ENCODE measurements at regions not wholly inside any gene's neighbourhood (a gene's known extent, or its start where the extent isn't known, plus 50 kb on each side); places are given as distances from the start of the nearest gene placed in this dataset.

DNA sequence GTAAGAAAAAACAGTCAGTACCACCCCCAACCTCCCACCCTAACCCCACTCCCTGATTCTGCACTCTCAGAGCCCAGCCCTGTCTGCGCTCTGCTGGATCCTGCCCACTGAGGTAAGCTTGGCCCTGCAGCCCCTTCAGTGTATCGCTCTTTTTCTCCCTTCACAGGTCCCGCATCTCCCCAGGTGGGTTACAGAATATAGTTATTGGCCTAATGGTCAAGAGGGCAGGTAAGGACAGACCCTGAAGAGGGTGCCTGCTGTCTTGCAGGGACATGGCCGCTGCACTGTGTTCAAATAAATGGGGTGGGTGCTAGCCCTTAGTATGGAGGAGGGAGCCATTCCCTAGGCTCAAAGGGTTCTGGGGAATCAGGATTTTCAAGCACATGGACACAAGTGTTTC, 135.7 kb downstream of the ADSS2 start:
- Histone ChIP-seq H3K4me1 (no peaks in the 10 kb centered on the region), H3K9me3 (no peaks in the 10 kb centered on the region), H3K27me3 (no peaks in the 10 kb centered on the region), H3K4me3 (no peak overlapping the region), H3K27ac (no peak overlapping the region), H3K36me3 (no peaks in the 10 kb centered on the region)
- DNase-seq: no peak
- intact Hi-C loops (cut with DNase I): no loop called here
- 96 to 97% methylated on average over 4 of the region's 4 CpGs for WGBS, 2 donors
- TF ChIP-seq, protein P1, sequence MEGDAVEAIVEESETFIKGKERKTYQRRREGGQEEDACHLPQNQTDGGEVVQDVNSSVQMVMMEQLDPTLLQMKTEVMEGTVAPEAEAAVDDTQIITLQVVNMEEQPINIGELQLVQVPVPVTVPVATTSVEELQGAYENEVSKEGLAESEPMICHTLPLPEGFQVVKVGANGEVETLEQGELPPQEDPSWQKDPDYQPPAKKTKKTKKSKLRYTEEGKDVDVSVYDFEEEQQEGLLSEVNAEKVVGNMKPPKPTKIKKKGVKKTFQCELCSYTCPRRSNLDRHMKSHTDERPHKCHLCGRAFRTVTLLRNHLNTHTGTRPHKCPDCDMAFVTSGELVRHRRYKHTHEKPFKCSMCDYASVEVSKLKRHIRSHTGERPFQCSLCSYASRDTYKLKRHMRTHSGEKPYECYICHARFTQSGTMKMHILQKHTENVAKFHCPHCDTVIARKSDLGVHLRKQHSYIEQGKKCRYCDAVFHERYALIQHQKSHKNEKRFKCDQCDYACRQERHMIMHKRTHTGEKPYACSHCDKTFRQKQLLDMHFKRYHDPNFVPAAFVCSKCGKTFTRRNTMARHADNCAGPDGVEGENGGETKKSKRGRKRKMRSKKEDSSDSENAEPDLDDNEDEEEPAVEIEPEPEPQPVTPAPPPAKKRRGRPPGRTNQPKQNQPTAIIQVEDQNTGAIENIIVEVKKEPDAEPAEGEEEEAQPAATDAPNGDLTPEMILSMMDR (IDR thresholded peaks at IDR 0.05): no peak
- no peak for TF ChIP-seq EP300 (IDR thresholded peaks at IDR 0.05)
- no peak for TF ChIP-seq POLR2AphosphoS5 (IDR thresholded peaks at IDR 0.05)
- TF ChIP-seq POLR2A (IDR thresholded peaks at IDR 0.05): no peak

DNA sequence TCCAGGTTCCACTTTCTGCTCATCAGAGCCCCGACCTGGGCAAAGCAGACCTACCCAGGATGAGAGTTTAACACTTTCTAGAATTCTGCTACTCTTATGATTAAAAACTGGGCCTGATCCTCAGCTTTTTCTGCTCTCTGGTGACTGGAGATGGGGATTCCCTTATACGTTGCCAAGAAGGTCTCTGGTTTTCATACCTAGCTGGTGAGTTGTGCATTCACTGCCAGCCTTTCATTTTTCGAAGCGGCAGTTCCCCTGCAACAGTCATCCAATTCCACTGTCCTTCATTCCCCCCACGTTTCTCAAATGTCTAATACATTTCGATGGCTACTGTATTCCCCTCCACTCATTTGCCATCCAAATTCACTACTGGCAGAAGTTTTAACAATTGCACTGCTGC, 135.3 kb downstream of the ADSS2 start:
- no peaks in the 10 kb centered on the region for H3K36me3 ChIP-seq
- intact Hi-C loops (cut with DNase I): no loop called here
- H3K27ac ChIP-seq: no peak overlapping the region
- H3K4me3 ChIP-seq: no peak overlapping the region
- WGBS, 2 donors: 93 to 94% methylated on average over 6 of the region's 6 CpGs
- no peaks in the 10 kb centered on the region for H3K4me1 ChIP-seq
- no peak for DNase-seq
- H3K27me3 ChIP-seq: no peaks in the 10 kb centered on the region
- TF ChIP-seq EP300 (IDR thresholded peaks at IDR 0.05) (no peak), POLR2AphosphoS5 (IDR thresholded peaks at IDR 0.05) (no peak), POLR2A (IDR thresholded peaks at IDR 0.05) (no peak)
- TF ChIP-seq, protein P1 (IDR thresholded peaks at IDR 0.05): no peak
- no peaks in the 10 kb centered on the region for H3K9me3 ChIP-seq

DNA sequence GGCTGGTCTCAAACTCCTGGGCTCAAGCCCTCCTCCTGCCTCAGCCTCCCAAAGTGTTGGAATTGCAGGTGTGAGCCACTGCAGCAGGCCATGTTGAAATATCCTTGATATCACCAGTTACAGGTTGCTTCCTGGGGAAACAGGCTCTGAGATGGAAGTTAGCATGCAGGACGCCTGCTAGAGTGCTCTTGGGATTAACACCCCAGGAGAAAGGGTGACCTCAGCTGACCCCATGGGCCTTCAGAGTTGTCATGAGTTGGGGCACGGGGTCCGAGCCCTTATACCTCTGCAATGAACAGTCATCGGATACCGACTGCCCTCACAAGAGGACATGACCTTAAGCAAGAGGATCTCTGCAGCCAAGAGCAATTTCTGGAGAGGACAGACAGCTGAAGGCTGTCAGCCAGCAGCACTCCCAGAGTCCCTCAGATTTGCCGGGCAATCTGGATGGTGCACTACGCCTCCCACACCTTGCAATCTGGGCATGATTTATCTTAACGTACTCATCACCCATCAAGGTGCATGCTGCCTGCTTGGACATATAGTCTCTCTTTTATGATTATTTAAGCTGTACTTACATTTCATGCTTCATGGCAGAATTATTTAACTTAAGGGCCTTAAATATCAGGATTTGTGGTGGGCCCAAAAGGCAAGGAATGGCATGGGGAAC, 134.6 kb downstream of the ADSS2 start:
- TF ChIP-seq, protein P1 (IDR thresholded peaks at IDR 0.05): no peak
- TF ChIP-seq EP300 (IDR thresholded peaks at IDR 0.05): no peak
- TF ChIP-seq POLR2A (IDR thresholded peaks at IDR 0.05): no peak
- TF ChIP-seq POLR2AphosphoS5 (IDR thresholded peaks at IDR 0.05): no peak
- Histone ChIP-seq H3K27ac (no peak overlapping the region), H3K36me3 (no peaks in the 10 kb centered on the region), H3K4me3 (no peak overlapping the region), H3K27me3 (no peaks in the 10 kb centered on the region), H3K9me3 (no peaks in the 10 kb centered on the region), H3K4me1 (no peaks in the 10 kb centered on the region)
- WGBS, 2 donors: 80 to 83% methylated on average over 8 of the region's 8 CpGs
- intact Hi-C loops (cut with DNase I): no loop called here
- no peak for DNase-seq

DNA sequence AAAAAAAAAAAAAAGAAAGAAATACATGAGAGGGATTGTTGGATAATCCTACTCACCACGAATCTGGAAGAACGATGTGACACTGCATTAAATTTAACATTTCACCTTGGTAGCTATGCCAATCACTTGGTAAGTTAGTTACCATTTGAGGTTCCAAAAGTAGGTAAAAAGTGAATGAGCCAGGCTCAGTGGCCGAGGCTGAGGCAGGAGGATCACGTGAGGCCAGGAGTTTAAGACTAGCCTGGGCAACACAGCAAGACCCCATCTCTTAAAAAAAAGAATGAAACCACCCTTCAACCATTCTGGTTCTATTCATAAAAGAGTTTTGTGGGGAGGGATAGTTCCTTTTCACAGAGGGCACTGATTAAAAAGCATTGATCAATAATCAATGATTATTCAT, 133.6 kb downstream of the ADSS2 start:
- H3K9me3 ChIP-seq: no peaks in the 10 kb centered on the region
- no peak for TF ChIP-seq POLR2AphosphoS5 (IDR thresholded peaks at IDR 0.05)
- TF ChIP-seq POLR2A (IDR thresholded peaks at IDR 0.05): no peak
- no peak for TF ChIP-seq EP300 (IDR thresholded peaks at IDR 0.05)
- TF ChIP-seq, protein P1 (IDR thresholded peaks at IDR 0.05): no peak
- no peaks in the 10 kb centered on the region for H3K27me3 ChIP-seq
- no peak overlapping the region for H3K4me3 ChIP-seq
- peaks cover 0 to 9% (median under 1%) of the 10 kb centered on the region in 4 donors for H3K4me1 ChIP-seq
- 97 to 98% methylated on average over 4 of the region's 4 CpGs for WGBS, 2 donors
- no peaks in the 10 kb centered on the region for H3K36me3 ChIP-seq
- H3K27ac ChIP-seq: no peak overlapping the region
- DNase-seq: no peak
- intact Hi-C loops (cut with DNase I): no loop called here

DNA sequence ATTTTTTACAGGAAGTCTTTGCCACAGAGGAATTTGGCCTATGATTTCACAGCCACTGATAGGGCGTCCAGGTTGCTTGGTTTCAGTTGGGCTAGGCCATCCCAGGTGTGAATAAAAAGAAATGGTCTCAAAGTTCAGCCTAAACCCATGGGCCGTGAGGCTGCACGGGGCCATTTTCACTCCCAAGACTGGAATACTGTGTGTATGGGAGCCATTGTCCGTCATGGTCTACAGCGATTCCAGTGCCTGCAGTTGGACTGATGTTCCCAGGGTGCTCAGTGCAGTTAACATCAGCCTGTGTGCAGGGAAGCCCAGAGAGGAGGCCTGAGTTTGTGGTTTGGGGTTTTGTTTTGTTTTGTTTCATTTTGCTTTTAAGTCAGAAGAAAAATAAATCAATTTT, 133.2 kb downstream of the ADSS2 start:
- TF ChIP-seq POLR2A (IDR thresholded peaks at IDR 0.05) (no peak), POLR2AphosphoS5 (IDR thresholded peaks at IDR 0.05) (no peak), EP300 (IDR thresholded peaks at IDR 0.05) (no peak)
- TF ChIP-seq, protein P1 (IDR thresholded peaks at IDR 0.05): no peak
- Histone ChIP-seq H3K27ac (no peak overlapping the region), H3K36me3 (no peaks in the 10 kb centered on the region), H3K27me3 (no peaks in the 10 kb centered on the region), H3K4me1 (peaks cover 0 to 11% (median 4%) of the 10 kb centered on the region in 4 donors), H3K9me3 (no peaks in the 10 kb centered on the region), H3K4me3 (no peak overlapping the region)
- no peak for DNase-seq
- intact Hi-C loops (cut with DNase I): no loop called here
- 77 to 80% methylated on average over 5 of the region's 5 CpGs for WGBS, 2 donors
